ENCODE measurements at regions not wholly inside any gene's neighbourhood (a gene's known extent, or its start where the extent isn't known, plus 50 kb on each side); places are given as distances from the start of the nearest gene placed in this dataset.

- H3K4me1 Mint-ChIP-seq, result no peaks in the 10 kb centered on the region
- H3K27me3 Mint-ChIP-seq (ENCODE audit: low read depth in 3 of 3), result peaks cover 5 to 21% (median 15%) of the 10 kb centered on the region in 3 donors
- Histone ChIP-seq H3K9ac (ENCODE audit: insufficient read depth, low read length, poor library complexity, severe bottlenecking) (no peak overlapping the region), H3K27ac (ENCODE audit: low read depth in 1 of 2, low read length in 2 of 2) (no peak overlapping the region), H3K27me3 (ENCODE audit: control insufficient read depth in 2 of 2, insufficient read depth in 2 of 2, low read length in 2 of 2) (no peaks in the 10 kb centered on the region), H3K36me3 (replicated peaks in 1 of 2; ENCODE audit: control insufficient read depth in 1 of 2, insufficient read depth in 2 of 2, low read length in 2 of 2) (no peaks in the 10 kb centered on the region), H2AFZ (ENCODE audit: insufficient read depth, low read depth, low read length, poor library complexity, severe bottlenecking) (no peak overlapping the region), H3K4me1 (ENCODE audit: control insufficient read depth in 1 of 2, insufficient read depth in 2 of 2, low read length in 2 of 2) (no peaks in the 10 kb centered on the region), H3K4me3 (replicated peaks in 1 of 3; ENCODE audit: low read depth in 2 of 3, low read length in 3 of 3) (no peak overlapping the region), H3K4me2 (replicated peaks; ENCODE audit: extremely low read depth, low read length, poor library complexity, severe bottlenecking) (no peak overlapping the region), H3K9me3 (replicated peaks in 1 of 2; ENCODE audit: control insufficient read depth in 1 of 2, insufficient read depth in 1 of 2, low read length in 2 of 2) (no peaks in the 10 kb centered on the region), H3K79me2 (ENCODE audit: insufficient read depth, low read length) (no peaks in the 10 kb centered on the region), H4K20me1 (ENCODE audit: insufficient read depth, low read length) (no peaks in the 10 kb centered on the region)
- H3K36me3 Mint-ChIP-seq, result no peaks in the 10 kb centered on the region
- no peak overlapping the region for H3K27ac Mint-ChIP-seq
- no peak for DNase-seq
- 93% methylated on average over 4 of the region's 6 CpGs for WGBS (ENCODE audit: insufficient coverage)
- no peak overlapping the region for H3K4me3 Mint-ChIP-seq
- H3K9me3 Mint-ChIP-seq, result peaks cover 0 to 4% (median 2%) of the 10 kb centered on the region in 7 donors
- no peak for TF ChIP-seq CTCF (IDR thresholded peaks at IDR 0.05)
- intact Hi-C loops (cut with micrococcal nuclease), result no loop called here
Observed at GRCh38 chr14:76639606-76640229, 121.5 kb upstream of the VASH1 start.

GRCh38 chr14:76640923-76641395 lies 120.3 kb upstream of the VASH1 start:
- WGBS (ENCODE audit: insufficient coverage), result 100% methylated on average over 1 of the region's 1 CpG
- H3K4me2 ChIP-seq (replicated peaks; ENCODE audit: extremely low read depth, low read length, poor library complexity, severe bottlenecking), result no peak overlapping the region
- no peak for DNase-seq

More at GRCh38 chr14:76640923-76641395, 120.3 kb upstream of the VASH1 start:
- no peak overlapping the region for H3K27ac Mint-ChIP-seq
- H3K9me3 ChIP-seq (replicated peaks in 1 of 2; ENCODE audit: control insufficient read depth in 1 of 2, insufficient read depth in 1 of 2, low read length in 2 of 2), result no peaks in the 10 kb centered on the region
- H3K9ac ChIP-seq (ENCODE audit: insufficient read depth, low read length, poor library complexity, severe bottlenecking), result no peak overlapping the region
- no peaks in the 10 kb centered on the region for H3K4me1 Mint-ChIP-seq
- no peak overlapping the region for H2AFZ ChIP-seq (ENCODE audit: insufficient read depth, low read depth, low read length, poor library complexity, severe bottlenecking)
- peaks cover 3 to 17% (median 14%) of the 10 kb centered on the region in 3 donors for H3K27me3 Mint-ChIP-seq (ENCODE audit: low read depth in 3 of 3)
- H3K36me3 Mint-ChIP-seq, result no peaks in the 10 kb centered on the region
- no peak overlapping the region for H3K4me3 ChIP-seq (replicated peaks in 1 of 3; ENCODE audit: low read depth in 2 of 3, low read length in 3 of 3)
- H3K27ac ChIP-seq (ENCODE audit: low read depth in 1 of 2, low read length in 2 of 2), result no peak overlapping the region
- TF ChIP-seq CTCF (IDR thresholded peaks at IDR 0.05), result no peak
- H3K4me1 ChIP-seq (ENCODE audit: control insufficient read depth in 1 of 2, insufficient read depth in 2 of 2, low read length in 2 of 2), result no peaks in the 10 kb centered on the region
- peaks cover 0 to 4% (median 2%) of the 10 kb centered on the region in 7 donors for H3K9me3 Mint-ChIP-seq
- H3K27me3 ChIP-seq (ENCODE audit: control insufficient read depth in 2 of 2, insufficient read depth in 2 of 2, low read length in 2 of 2), result no peaks in the 10 kb centered on the region
- H4K20me1 ChIP-seq (ENCODE audit: insufficient read depth, low read length), result no peaks in the 10 kb centered on the region
- H3K36me3 ChIP-seq (replicated peaks in 1 of 2; ENCODE audit: control insufficient read depth in 1 of 2, insufficient read depth in 2 of 2, low read length in 2 of 2), result no peaks in the 10 kb centered on the region
- no peak overlapping the region for H3K4me3 Mint-ChIP-seq
- no peaks in the 10 kb centered on the region for H3K79me2 ChIP-seq (ENCODE audit: insufficient read depth, low read length)
- intact Hi-C loops (cut with micrococcal nuclease), result no loop called here
